ENCODE measurements at regions not wholly inside any gene's neighbourhood (a gene's known extent, or its start where the extent isn't known, plus 50 kb on each side); places are given as distances from the start of the nearest gene placed in this dataset.

- TF ChIP-seq EZH2phosphoT487 (IDR thresholded peaks at IDR 0.05): no peak
- TF ChIP-seq CTCF (IDR thresholded peaks at IDR 0.05): no peak
Observed at GRCh38 chr7:49088017-49088416, 163.7 kb downstream of the CDC14C start.
